Tibial artery (tissue), 4 donors: ENCODE measurements at regions not wholly inside any gene's neighbourhood (a gene's known extent, or its start where the extent isn't known, plus 50 kb on each side); places are given as distances from the start of the nearest gene placed in this dataset.
A peak's percentile ranks its signal among the peaks of the same experiment; 100 is the strongest.

Experiments used
- DNase-seq, 2 donors: peaks; one replicate each; pipeline ENCODE4 v3.0.0-alpha.2; 2019
- H3K27ac ChIP-seq, 2 donors: fragments of 200-600 bp; sonication (generic) in 1 of 2; 1 replicate in 1 of 2; 2 replicates in 1 of 2; pipeline ENCODE4 v1.5.1; 2018 to 2019; ENCODE audit warnings: mild to moderate bottlenecking in 1 of 2
- H3K27me3 ChIP-seq, 2 donors: fragments of 200-600 bp; sonication (generic) in 1 of 2; one replicate each; pipeline versions ENCODE4 v1.5.1 to v1.6.0; 2016 to 2019
- H3K36me3 ChIP-seq, 3 donors: fragments of 200-600 bp; sonication (generic) in 2 of 3; one replicate each; pipeline ENCODE4 v1.5.1; 2016 to 2019; ENCODE audit warnings: mild to moderate bottlenecking in 2 of 3
- H3K4me1 ChIP-seq, 4 donors: fragments of 200-600 bp; sonication (generic) in 2 of 4; 1 replicate in 3 of 4; 2 replicates in 1 of 4; pipeline ENCODE4 v1.5.1; 2016 to 2019
- H3K4me3 ChIP-seq, 2 donors: fragments of 200-600 bp; sonication (generic) in 1 of 2; 1 replicate in 1 of 2; 2 replicates in 1 of 2; pipeline ENCODE4 v1.5.1; 2018 to 2019; ENCODE audit warnings: mild to moderate bottlenecking in 2 of 2
- H3K9me3 ChIP-seq, 3 donors: fragments of 200-600 bp; sonication (generic) in 1 of 3; one replicate each; pipeline ENCODE4 v1.5.1; 2016 to 2019
- CTCF ChIP-seq, 2 experiments: fragments of 200-600 bp in 1 of 2; fragments of 450-650 bp in 1 of 2; IDR thresholded peaks; one replicate each; pipeline ENCODE4 v1.5.1; 2017 to 2019; ENCODE audit warnings: antibody characterized with exemption in 2 of 2, mild to moderate bottlenecking in 1 of 2, moderate library complexity in 1 of 2
- intact Hi-C: fragments of 100-400 bp; cut with DNase I; formaldehyde crosslinking; loops from one replicate; pipeline ENCODE4 v1.15.0; 2023; ENCODE audit warnings: low total_unique reads

GRCh38 chr18:23377669-23378301 is 75.3 kb upstream of the RIOK3 start:
- Histone ChIP-seq H3K4me3 (no peak overlapping the region), H3K27ac (peak overlapping the region; percentile 64 to 80), H3K36me3 (peaks cover 0 to 1% (median 0%) of the 10 kb centered on the region in 3 donors), H3K27me3 (no peaks in the 10 kb centered on the region), H3K9me3 (no peaks in the 10 kb centered on the region), H3K4me1 (peaks cover 0 to 34% (median 16%) of the 10 kb centered on the region in 4 donors)
- no peak for DNase-seq
- intact Hi-C loops, result no loop called here
- no peak for TF ChIP-seq CTCF (IDR thresholded peaks at IDR 0.05)

DNA sequence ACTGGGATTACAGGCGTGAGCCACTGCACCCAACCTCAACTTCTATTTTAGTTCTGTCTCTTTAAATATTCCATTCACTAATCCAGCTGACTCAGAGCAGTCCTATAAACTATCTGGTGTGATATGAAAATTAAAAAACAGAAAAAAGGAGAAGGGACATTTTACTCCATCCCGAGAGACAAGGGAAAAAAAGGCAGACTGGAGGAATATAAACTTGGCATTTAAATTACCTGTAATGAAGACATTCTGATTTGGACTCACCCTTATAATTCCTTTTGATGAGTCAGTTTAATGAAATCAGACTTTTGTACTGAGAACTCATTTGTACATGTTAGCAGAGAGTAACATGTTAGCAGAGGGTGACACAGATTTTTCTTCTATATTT is 74.8 kb upstream of the RIOK3 start:
- H3K4me1 ChIP-seq, result peaks cover 0 to 34% (median 16%) of the 10 kb centered on the region in 4 donors
- DNase-seq, result no peak
- peak overlapping the region; percentile 64 to 80 for H3K27ac ChIP-seq
- H3K9me3 ChIP-seq, result no peaks in the 10 kb centered on the region
- no peaks in the 10 kb centered on the region for H3K27me3 ChIP-seq
- H3K4me3 ChIP-seq, result no peak overlapping the region
- intact Hi-C loops, result no loop called here
- H3K36me3 ChIP-seq, result peaks cover 0 to 3% (median 0%) of the 10 kb centered on the region in 3 donors
- no peak for TF ChIP-seq CTCF (IDR thresholded peaks at IDR 0.05)

GRCh38 chr18:23380001-23380550 is 73.0 kb upstream of the RIOK3 start:
- DNase-seq, result no peak
- Histone ChIP-seq H3K27me3 (no peaks in the 10 kb centered on the region), H3K9me3 (no peaks in the 10 kb centered on the region), H3K4me1 (peaks cover 0 to 34% (median 16%) of the 10 kb centered on the region in 4 donors), H3K36me3 (peaks cover 0 to 9% (median 0%) of the 10 kb centered on the region in 3 donors), H3K27ac (peak overlapping the region; percentile 38 to 80), H3K4me3 (no peak overlapping the region)
- intact Hi-C loops, result loop anchor here (10.0 kb wide), 1 partner anchor 345 kb away; no protein-coding TSS in a partner anchor
- no peak for TF ChIP-seq CTCF (IDR thresholded peaks at IDR 0.05)

GRCh38 chr18:23380817-23381216 is 72.3 kb upstream of the RIOK3 start:
- DNase-seq, result no peak
- no peak overlapping the region for H3K4me3 ChIP-seq
- H3K27me3 ChIP-seq, result no peaks in the 10 kb centered on the region
- peak overlapping the region in 1 of 2 donors; percentile 38 for H3K27ac ChIP-seq
- no peak for TF ChIP-seq CTCF (IDR thresholded peaks at IDR 0.05)
- peaks cover 0 to 34% (median 16%) of the 10 kb centered on the region in 4 donors for H3K4me1 ChIP-seq
- no peaks in the 10 kb centered on the region for H3K9me3 ChIP-seq
- intact Hi-C loops, result loop anchor here (10.0 kb wide), 1 partner anchor 346 kb away; no protein-coding TSS in a partner anchor
- H3K36me3 ChIP-seq, result peaks cover 0 to 9% (median 0%) of the 10 kb centered on the region in 3 donors

GRCh38 chr18:23383494-23383893 is 69.6 kb upstream of the RIOK3 start:
- H3K36me3 ChIP-seq, result peaks cover 0 to 9% (median 0%) of the 10 kb centered on the region in 3 donors
- intact Hi-C loops, result loop anchor here (10.0 kb wide), 1 partner anchor 349 kb away; no protein-coding TSS in a partner anchor
- no peaks in the 10 kb centered on the region for H3K27me3 ChIP-seq
- no peak overlapping the region for H3K4me3 ChIP-seq
- no peaks in the 10 kb centered on the region for H3K9me3 ChIP-seq
- DNase-seq, result no peak
- TF ChIP-seq CTCF (IDR thresholded peaks at IDR 0.05), result no peak
- H3K4me1 ChIP-seq, result peaks cover 0 to 15% (median 2%) of the 10 kb centered on the region in 4 donors
- no peak overlapping the region for H3K27ac ChIP-seq
